Spleen (tissue), 11 donors: ENCODE measurements at regions not wholly inside any gene's neighbourhood (a gene's known extent, or its start where the extent isn't known, plus 50 kb on each side); places are given as distances from the start of the nearest gene placed in this dataset.
A peak's percentile ranks its signal among the peaks of the same experiment; 100 is the strongest.

Experiments used
- DNase-seq: peaks from one replicate; pipeline ENCODE4 v3.0.0-alpha.2; 2020
- H3K27ac ChIP-seq, 8 donors: fragments of 200-600 bp; sonication (generic) in 7 of 8; 1 replicate in 4 of 8; 2 replicates in 4 of 8; pipeline versions ENCODE4 v1.5.0 to v1.8.0; 2016 to 2021; ENCODE audit warnings: inconsistent platforms in 4 of 8, mild to moderate bottlenecking in 4 of 8, moderate library complexity in 1 of 8
- H3K27me3 ChIP-seq, 7 donors: fragments of 200-600 bp; sonication (generic) in 6 of 7; replicated peaks in 1 of 7; 1 replicate in 4 of 7; 2 replicates in 3 of 7; pipeline versions ENCODE4 v1.5.0 to v1.8.0; 2016 to 2021; ENCODE audit warnings: inconsistent platforms in 3 of 7, mild to moderate bottlenecking in 1 of 7
- H3K36me3 ChIP-seq, 6 donors: fragments of 200-600 bp; sonication (generic) in 5 of 6; 1 replicate in 4 of 6; 2 replicates in 2 of 6; pipeline versions ENCODE4 v1.5.0 to v1.8.0; 2016 to 2021; ENCODE audit warnings: inconsistent platforms in 2 of 6
- H3K4me1 ChIP-seq, 6 donors: fragments of 200-600 bp; sonication (generic) in 5 of 6; 1 replicate in 3 of 6; 2 replicates in 3 of 6; pipeline versions ENCODE4 v1.5.0 to v1.8.0; 2016 to 2021; ENCODE audit warnings: inconsistent platforms in 3 of 6
- H3K4me3 ChIP-seq, 8 donors: fragments of 200-600 bp; sonication (generic) in 7 of 8; 1 replicate in 4 of 8; 2 replicates in 4 of 8; pipeline versions ENCODE4 v1.5.0 to v1.8.0; 2016 to 2021; ENCODE audit warnings: inconsistent platforms in 4 of 8, mild to moderate bottlenecking in 4 of 8, moderate library complexity in 2 of 8
- H3K9me3 ChIP-seq, 8 donors: fragments of 200-600 bp; sonication (generic) in 7 of 8; 1 replicate in 4 of 8; 2 replicates in 4 of 8; pipeline versions ENCODE4 v1.5.0 to v1.8.0; 2016 to 2021; ENCODE audit warnings: inconsistent platforms in 4 of 8
- POLR2A ChIP-seq, 3 donors: fragments of 450-650 bp; IDR thresholded peaks; one replicate each; pipeline ENCODE4 v1.5.1; 2017; ENCODE audit warnings: antibody characterized with exemption in 3 of 3, mild to moderate bottlenecking in 1 of 3
- POLR2AphosphoS5 ChIP-seq, 3 donors: sonication (generic); formaldehyde crosslinking; IDR thresholded peaks; one replicate each; pipeline ENCODE4 v1.5.1; 2017; ENCODE audit warnings: antibody characterized with exemption in 3 of 3
- WGBS, 5 donors: extraction: QIAGEN DNeasy Blood & Tissue Kit in 3 of 5; methylation state at CpG; one replicate each; pipeline versions ENCODE4 v1.1.5 to v1.1.7; 2013 to 2018; 5-methylcytosine and 5-hydroxymethylcytosine counted together
- intact Hi-C: fragments of 100-400 bp; cut with DNase I; formaldehyde crosslinking; loops from one replicate; pipeline ENCODE4 v1.15.0; 2023; ENCODE audit warnings: low total_unique reads
- microRNA-seq, 3 donors: library from miRNA; unstranded; fragments of <30 nt; microRNA quantifications; one replicate each; pipeline versions ENCODE4 to v1.1.0, GENCODE V29; 2019 to 2020
- small RNA-seq, 4 donors: library from RNA; depleted of rRNA; stranded (forward); fragments of <200 nt; gene quantifications; one replicate each; pipeline ENCODE3, GENCODE V24; 2016
- TF ChIP-seq, protein P1 (sequence below), 11 experiments: fragments of 200-600 bp in 7 of 11; fragments of 450-650 bp in 4 of 11; sonication (generic) in 4 of 11; IDR thresholded peaks in 8 of 11; conservative IDR thresholded peaks in 3 of 11; 1 replicate in 7 of 11; 2 replicates in 4 of 11; pipeline versions ENCODE4 v1.4.0 to v1.8.0; 2016 to 2021; ENCODE audit warnings: antibody characterized with exemption in 11 of 11, inconsistent platforms in 4 of 11, mild to moderate bottlenecking in 1 of 11
- donor health status: healthy with polysubstance abuse.
- donor health status: DM: no; HTN: no; CAD: no; lungs with moderate emphysema.
- donor health status: DM: no; HTN: no; CAD: no.
- donor health status: Bipolar disorder and iron deficiency.
- donor health status: healthy.
- donor health status: DM: no; HTN: no; CAD: no.
- donor health status: DM: yes; HTN: yes; CAD: no.

DNA sequence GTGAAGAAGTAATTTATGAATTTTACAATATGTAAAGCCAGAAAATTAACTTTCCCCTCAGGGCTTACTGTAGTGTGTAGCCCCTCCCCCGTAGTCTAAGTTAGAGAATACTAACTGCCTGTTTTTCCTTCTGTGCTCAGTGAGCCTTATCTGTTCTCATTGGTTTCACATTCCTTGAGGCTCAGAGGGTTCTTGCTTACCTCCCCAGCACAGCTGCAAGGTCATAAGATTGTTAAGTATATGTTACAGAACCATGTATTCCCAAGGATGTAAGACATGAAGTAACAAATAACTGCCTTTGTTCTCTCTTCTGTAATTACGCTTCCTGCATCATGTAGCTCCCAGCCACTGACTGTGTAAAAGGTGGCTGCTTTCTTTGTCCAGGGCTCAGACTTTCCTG, 1351.1 kb downstream of the TMEM121 start:
- H3K27me3 ChIP-seq = peaks cover 0 to 41% (median 3%) of the 10 kb centered on the region in 7 donors
- no peaks in the 10 kb centered on the region for H3K9me3 ChIP-seq
- H3K4me1 ChIP-seq = peaks cover 0 to 32% (median 7%) of the 10 kb centered on the region in 6 donors
- intact Hi-C loops = no loop called here
- DNase-seq = no peak
- H3K27ac ChIP-seq = no peak overlapping the region
- H3K4me3 ChIP-seq = no peak overlapping the region
- TF ChIP-seq POLR2AphosphoS5 (IDR thresholded peaks at IDR 0.05) = no peak
- TF ChIP-seq POLR2A (IDR thresholded peaks at IDR 0.05) = no peak
- TF ChIP-seq, protein P1, sequence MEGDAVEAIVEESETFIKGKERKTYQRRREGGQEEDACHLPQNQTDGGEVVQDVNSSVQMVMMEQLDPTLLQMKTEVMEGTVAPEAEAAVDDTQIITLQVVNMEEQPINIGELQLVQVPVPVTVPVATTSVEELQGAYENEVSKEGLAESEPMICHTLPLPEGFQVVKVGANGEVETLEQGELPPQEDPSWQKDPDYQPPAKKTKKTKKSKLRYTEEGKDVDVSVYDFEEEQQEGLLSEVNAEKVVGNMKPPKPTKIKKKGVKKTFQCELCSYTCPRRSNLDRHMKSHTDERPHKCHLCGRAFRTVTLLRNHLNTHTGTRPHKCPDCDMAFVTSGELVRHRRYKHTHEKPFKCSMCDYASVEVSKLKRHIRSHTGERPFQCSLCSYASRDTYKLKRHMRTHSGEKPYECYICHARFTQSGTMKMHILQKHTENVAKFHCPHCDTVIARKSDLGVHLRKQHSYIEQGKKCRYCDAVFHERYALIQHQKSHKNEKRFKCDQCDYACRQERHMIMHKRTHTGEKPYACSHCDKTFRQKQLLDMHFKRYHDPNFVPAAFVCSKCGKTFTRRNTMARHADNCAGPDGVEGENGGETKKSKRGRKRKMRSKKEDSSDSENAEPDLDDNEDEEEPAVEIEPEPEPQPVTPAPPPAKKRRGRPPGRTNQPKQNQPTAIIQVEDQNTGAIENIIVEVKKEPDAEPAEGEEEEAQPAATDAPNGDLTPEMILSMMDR (IDR thresholded peaks at IDR 0.05 in 8 of 11, conservative IDR thresholded peaks at IDR 0.05 in 3 of 11) = no peak
- WGBS, 5 donors = 37 to 66% (median 43%) methylated on average over 2 of the region's 2 CpGs
- H3K36me3 ChIP-seq = no peaks in the 10 kb centered on the region

DNA sequence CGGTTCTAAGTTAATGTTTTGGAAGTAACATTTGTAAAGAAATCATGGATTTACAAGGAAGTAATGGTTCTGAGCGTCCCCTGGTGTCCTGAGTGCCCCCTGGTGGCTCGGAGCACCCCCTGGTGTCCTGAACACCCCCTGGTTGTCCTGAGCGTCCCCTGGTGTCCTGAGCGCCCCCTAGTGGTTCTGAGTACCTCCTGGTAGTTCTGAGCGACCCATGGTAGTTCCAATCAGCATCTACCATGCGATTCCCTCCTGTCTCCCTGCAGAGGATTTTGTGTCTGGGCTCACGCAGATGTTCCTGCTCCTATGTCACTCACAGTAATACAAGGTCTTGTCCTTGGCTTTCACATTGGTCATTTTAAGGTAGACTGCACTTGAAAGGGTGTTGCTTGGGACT, 1352.9 kb downstream of the TMEM121 start:
- DNase-seq = peak; percentile 81
- H3K9me3 ChIP-seq = peaks cover 0 to 6% (median 5%) of the 10 kb centered on the region in 8 donors
- H3K27ac ChIP-seq = no peak overlapping the region
- peaks cover 0 to 41% (median 3%) of the 10 kb centered on the region in 7 donors for H3K27me3 ChIP-seq
- TF ChIP-seq POLR2AphosphoS5 (IDR thresholded peaks at IDR 0.05) = no peak
- TF ChIP-seq, protein P1 (IDR thresholded peaks at IDR 0.05 in 8 of 11, conservative IDR thresholded peaks at IDR 0.05 in 3 of 11) = peak in 8 of 11 experiments; percentile 14 to 59 (median 48)
- intact Hi-C loops = no loop called here
- H3K36me3 ChIP-seq = no peaks in the 10 kb centered on the region
- WGBS, 5 donors = 38 to 54% (median 51%) methylated on average over 8 of the region's 8 CpGs
- peaks cover 0 to 18% (median 0%) of the 10 kb centered on the region in 6 donors for H3K4me1 ChIP-seq
- no peak overlapping the region for H3K4me3 ChIP-seq

DNA sequence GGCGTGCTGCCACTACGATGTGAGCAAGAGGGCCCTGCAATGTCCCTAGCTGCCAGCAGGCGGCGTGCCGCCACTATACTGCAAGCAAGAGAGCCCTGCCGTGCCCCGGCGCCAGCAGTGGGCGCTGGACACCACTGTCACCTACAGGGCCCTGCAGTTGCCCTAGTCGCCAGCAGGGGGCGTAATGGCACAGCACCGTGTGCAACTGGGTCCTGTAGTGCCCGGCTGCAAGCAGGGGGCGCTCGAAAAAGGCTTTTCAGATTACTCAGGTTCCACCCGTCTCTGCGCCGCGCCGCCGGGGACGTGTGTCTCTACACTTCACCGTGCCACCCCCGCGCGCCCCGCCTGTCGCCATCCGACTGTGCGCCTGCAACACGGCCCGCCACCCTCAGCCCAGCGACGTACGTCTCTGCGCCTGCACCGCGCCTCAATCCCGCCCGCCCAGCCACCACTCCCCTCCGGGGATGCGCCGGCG, 1356.9 kb downstream of the TMEM121 start:
- no peak overlapping the region for H3K27ac ChIP-seq
- intact Hi-C loops = no loop called here
- 75 to 86% (median 81%) methylated on average over 33 to 44 of the region's 44 CpGs for WGBS, 5 donors
- peak; percentile 85 for DNase-seq
- H3K4me3 ChIP-seq = no peak overlapping the region
- H3K4me1 ChIP-seq = no peaks in the 10 kb centered on the region
- H3K27me3 ChIP-seq = peaks cover 0 to 15% (median 0%) of the 10 kb centered on the region in 7 donors
- TF ChIP-seq, protein P1 (IDR thresholded peaks at IDR 0.05 in 8 of 11, conservative IDR thresholded peaks at IDR 0.05 in 3 of 11) = peak in 4 of 11 experiments; percentile 25 to 50 (median 46)
- no peak for TF ChIP-seq POLR2A (IDR thresholded peaks at IDR 0.05)
- no peak for TF ChIP-seq POLR2AphosphoS5 (IDR thresholded peaks at IDR 0.05)
- peaks cover 0 to 6% (median 5%) of the 10 kb centered on the region in 8 donors for H3K9me3 ChIP-seq
- H3K36me3 ChIP-seq = no peaks in the 10 kb centered on the region

Small RNA genes lying in the stretch of these regions (microRNA-seq; reads per million reads assigned to microRNA genes)
- gene MIR4507 (0 reads per million in 3 donors), gene MIR4537 (0 to 0.35 (median 0) reads per million in 3 donors), gene MIR4538 (0 reads per million in 3 donors), gene MIR4539 (0 reads per million in 3 donors), gene MIR5195 (0 to 0.35 (median 0) reads per million in 3 donors), gene MIR8071-1 (0 reads per million in 3 donors), gene MIR8071-2 (0 reads per million in 3 donors)

Small RNA genes lying in the stretch of these regions (small RNA-seq; reads per million reads assigned to genes)
- gene AC244452.1 = 0 reads per million in 4 donors
- gene IGHD1-1 = 0 reads per million in 4 donors
- gene IGHD1-14 = 0 to 0.14 (median 0) reads per million in 4 donors
- gene IGHD1-20 = 0 reads per million in 4 donors
- 0 reads per million in 4 donors for gene IGHD1-26
- gene IGHD1-7 = 0 reads per million in 4 donors
- gene IGHD2-15 = 0 reads per million in 4 donors
- 0 reads per million in 4 donors for gene IGHD2-2
- 0 to 0.17 (median 0.03) reads per million in 4 donors for gene IGHD2-21
- 0 to 0.07 (median 0) reads per million in 4 donors for gene IGHD2-8
- 0 reads per million in 4 donors for gene IGHD3-10
- gene IGHD3-16 = 0 reads per million in 4 donors
- 0 reads per million in 4 donors for gene IGHD3-22
- gene IGHD3-3 = 0 reads per million in 4 donors
- 0 reads per million in 4 donors for gene IGHD3-9
- 0 reads per million in 4 donors for gene IGHD4-11
- 0 reads per million in 4 donors for gene IGHD4-17
- gene IGHD4-23 = 0 reads per million in 4 donors
- gene IGHD4-4 = 0 reads per million in 4 donors
- 0 reads per million in 4 donors for gene IGHD5-12
- 0 reads per million in 4 donors for gene IGHD5-18
- gene IGHD5-24 = 0 reads per million in 4 donors
- gene IGHD5-5 = 0 reads per million in 4 donors
- gene IGHD6-13 = 0 reads per million in 4 donors
- gene IGHD6-19 = 0 reads per million in 4 donors
- 0 reads per million in 4 donors for gene IGHD6-25
- 0 reads per million in 4 donors for gene IGHD6-6
- 0 reads per million in 4 donors for gene IGHD7-27
- 0 reads per million in 4 donors for gene IGHJ1
- 0 reads per million in 4 donors for gene IGHJ1P
- 0 to 1.7 (median 0.43) reads per million in 4 donors for gene IGHJ2
- gene IGHJ2P = 0 reads per million in 4 donors
- 0 reads per million in 4 donors for gene IGHJ3
- gene IGHJ3P = 0 reads per million in 4 donors
- 0 to 1.4 (median 0.08) reads per million in 4 donors for gene IGHJ4
- 0 reads per million in 4 donors for gene IGHJ5
- 0 to 0.27 (median 0) reads per million in 4 donors for gene IGHJ6
- gene IGHV1-12 = 0 to 0.17 (median 0) reads per million in 4 donors
- 0 reads per million in 4 donors for gene IGHV1-14
- gene IGHV3-19 = 0 to 0.14 (median 0) reads per million in 4 donors
- 0 reads per million in 4 donors for gene IGHV3-57
- gene IGHV3-76 = 0 reads per million in 4 donors
- gene IGHV5-78 = 0 to 0.06 (median 0) reads per million in 4 donors
- gene IGHV7-40 = 0 reads per million in 4 donors
- gene IGHVII-1-1 = 0 reads per million in 4 donors
- 0 reads per million in 4 donors for gene IGHVII-15-1
- 0 reads per million in 4 donors for gene IGHVII-22-1
- gene IGHVII-28-1 = 0 reads per million in 4 donors
- gene IGHVII-33-1 = 0 reads per million in 4 donors
- gene IGHVII-40-1 = 0 reads per million in 4 donors
- gene IGHVII-44-2 = 0 reads per million in 4 donors
- gene IGHVII-46-1 = 0 reads per million in 4 donors
- gene IGHVII-49-1 = 0 reads per million in 4 donors
- gene IGHVII-51-2 = 0 reads per million in 4 donors
- 0 reads per million in 4 donors for gene IGHVII-53-1
- 0 reads per million in 4 donors for gene IGHVII-60-1
- 0 reads per million in 4 donors for gene IGHVII-62-1
- gene IGHVII-67-1 = 0 reads per million in 4 donors
- 0 reads per million in 4 donors for gene IGHVII-74-1
- gene IGHVII-78-1 = 0 reads per million in 4 donors
- 0 reads per million in 4 donors for gene IGHVIII-11-1
- gene IGHVIII-13-1 = 0 reads per million in 4 donors
- 0 reads per million in 4 donors for gene IGHVIII-2-1
- 0 reads per million in 4 donors for gene IGHVIII-22-2
- 0 reads per million in 4 donors for gene IGHVIII-25-1
- gene IGHVIII-26-1 = 0 reads per million in 4 donors
- 0 reads per million in 4 donors for gene IGHVIII-38-1
- 0 reads per million in 4 donors for gene IGHVIII-5-1
- 0 reads per million in 4 donors for gene IGHVIII-5-2
- 0 reads per million in 4 donors for gene IGHVIII-67-2
- 0 reads per million in 4 donors for gene IGHVIII-67-3
- 0 reads per million in 4 donors for gene IGHVIII-67-4
- gene IGHVIII-76-1 = 0 reads per million in 4 donors
- 0 reads per million in 4 donors for gene IGHVIII-82
- gene MIR4507 = 0 reads per million in 4 donors
- gene MIR4537 = 0 to 0.29 (median 0) reads per million in 4 donors
- gene MIR4538 = 0 reads per million in 4 donors
- 0 reads per million in 4 donors for gene MIR4539
- gene MIR5195 = 0 reads per million in 4 donors
- 0 reads per million in 4 donors for gene MIR8071-1
- gene MIR8071-2 = 0 reads per million in 4 donors
- 0 reads per million in 4 donors for gene RNA5SP389
